H9 (cell line): ENCODE measurements at regions not wholly inside any gene's neighbourhood (a gene's known extent, or its start where the extent isn't known, plus 50 kb on each side); places are given as distances from the start of the nearest gene placed in this dataset.

Experiments
- DNase-seq: peaks from one replicate; pipeline ENCODE4 v3.0.0-alpha.2; 2017
- H2AFZ ChIP-seq: one replicate; pipeline ENCODE4 v1.6.1; 2013; ENCODE audit warnings: mild to moderate bottlenecking, low read length, control low read depth, moderate library complexity
- H2AK5ac ChIP-seq: 2 replicates; pipeline ENCODE4 v1.6.1; 2013; ENCODE audit warnings: low read length, control low read depth, mixed read lengths; ENCODE audit not compliant: insufficient read length
- H2BK120ac ChIP-seq: one replicate; pipeline ENCODE4 v1.6.1; 2013; ENCODE audit warnings: low read depth, mild to moderate bottlenecking, low read length, control low read depth, inconsistent platforms; ENCODE audit not compliant: poor library complexity, severe bottlenecking
- H2BK12ac ChIP-seq: 2 replicates; pipeline ENCODE4 v1.6.1; 2013; ENCODE audit warnings: low read length, control low read depth, mixed read lengths, low read depth; ENCODE audit not compliant: insufficient read length
- H2BK15ac ChIP-seq: 2 replicates; pipeline ENCODE4 v1.6.1; 2013; ENCODE audit warnings: low read depth, low read length, control low read depth
- H2BK20ac ChIP-seq: one replicate; pipeline ENCODE4 v1.6.1; 2013; ENCODE audit warnings: low read depth, mild to moderate bottlenecking, low read length, control low read depth, inconsistent platforms; ENCODE audit not compliant: poor library complexity, severe bottlenecking
- H2BK5ac ChIP-seq: 2 replicates; pipeline ENCODE4 v1.6.1; 2013; ENCODE audit warnings: low read length, control low read depth, mixed read lengths; ENCODE audit not compliant: insufficient read length
- H3K14ac ChIP-seq: 2 replicates; pipeline ENCODE4 v1.6.1; 2013; ENCODE audit warnings: low read length, control low read depth; ENCODE audit not compliant: insufficient read depth
- H3K18ac ChIP-seq: 2 replicates; pipeline ENCODE4 v1.6.1; 2013; ENCODE audit warnings: low read depth, mild to moderate bottlenecking, mixed read lengths, low read length, control low read depth; ENCODE audit not compliant: insufficient read length
- H3K23ac ChIP-seq: 2 replicates; pipeline ENCODE4 v1.6.1; 2013; ENCODE audit warnings: low read length, control low read depth, mixed read lengths, low read depth; ENCODE audit not compliant: insufficient read length
- H3K23me2 ChIP-seq: 2 replicates; pipeline ENCODE4 v1.6.1; 2013; ENCODE audit warnings: low read depth, mild to moderate bottlenecking, mixed read lengths, low read length, control low read depth; ENCODE audit not compliant: insufficient read length, poor library complexity, severe bottlenecking
- H3K27ac ChIP-seq: 2 replicates; pipeline ENCODE4 v1.5.1; 2013; ENCODE audit warnings: low read length, control low read depth, mixed read lengths, low read depth; ENCODE audit not compliant: insufficient read length
- H3K27me3 ChIP-seq: 2 replicates; pipeline ENCODE4 v1.6.1; 2013; ENCODE audit warnings: low read length, control low read depth, inconsistent platforms; ENCODE audit not compliant: insufficient read depth
- H3K4ac ChIP-seq: 2 replicates; pipeline ENCODE4 v1.6.1; 2013; ENCODE audit warnings: low read depth, mild to moderate bottlenecking, control low read depth, inconsistent platforms, low read length, moderate library complexity
- H3K4me1 ChIP-seq: 2 replicates; pipeline ENCODE4 v1.6.1; 2013; ENCODE audit warnings: low read length, control low read depth, inconsistent platforms; ENCODE audit not compliant: insufficient read depth
- H3K4me2 ChIP-seq: 2 replicates; pipeline ENCODE4 v1.6.1; 2013; ENCODE audit warnings: low read length, control low read depth, mixed read lengths; ENCODE audit not compliant: insufficient read length, insufficient read depth
- H3K56ac ChIP-seq: 2 replicates; pipeline ENCODE4 v1.6.1; 2013; ENCODE audit warnings: low read depth, mild to moderate bottlenecking, mixed read lengths, low read length, control low read depth; ENCODE audit not compliant: insufficient read length
- H3K79me1 ChIP-seq: 2 replicates; pipeline ENCODE4 v1.6.1; 2013; ENCODE audit warnings: low read depth, mild to moderate bottlenecking, moderate library complexity, low read length, control low read depth, inconsistent platforms; ENCODE audit not compliant: insufficient read depth, poor library complexity, severe bottlenecking
- H3K79me2 ChIP-seq: 2 replicates; pipeline ENCODE4 v1.6.1; 2013; ENCODE audit warnings: low read length, control low read depth, inconsistent platforms; ENCODE audit not compliant: insufficient read depth
- H3K9ac ChIP-seq: 2 replicates; pipeline ENCODE4 v1.6.1; 2013; ENCODE audit warnings: low read length, control low read depth, mixed read lengths; ENCODE audit not compliant: insufficient read length; ENCODE audit errors: extremely low read depth
- H3K9me3 ChIP-seq: one replicate; pipeline ENCODE4 v1.6.1; 2013; ENCODE audit warnings: low read depth, low read length, inconsistent platforms; ENCODE audit not compliant: control insufficient read depth
- H3T11ph ChIP-seq: one replicate; pipeline ENCODE4 v1.6.1; 2013; ENCODE audit warnings: mild to moderate bottlenecking, low read length, control low read depth, inconsistent platforms
- H4K20me1 ChIP-seq: one replicate; pipeline ENCODE4 v1.6.1; 2013; ENCODE audit not compliant: control insufficient read depth, insufficient read length, insufficient read depth
- H4K5ac ChIP-seq: 2 replicates; pipeline ENCODE4 v1.6.1; 2013; ENCODE audit warnings: low read depth, mild to moderate bottlenecking, mixed read lengths, low read length, control low read depth; ENCODE audit not compliant: insufficient read length
- H4K8ac ChIP-seq: replicated peaks from 2 replicates; pipeline ENCODE4 v1.6.1; 2013; ENCODE audit warnings: low read length, control low read depth, mixed read lengths, low read depth; ENCODE audit not compliant: insufficient read length
- H4K91ac ChIP-seq: 2 replicates; pipeline ENCODE4 v1.6.1; 2013; ENCODE audit warnings: low read depth, mild to moderate bottlenecking, moderate library complexity, mixed read lengths, low read length, control low read depth; ENCODE audit not compliant: insufficient read length
- H3K27ac Mint-ChIP-seq, 3 experiments: 2 replicates in 2 of 3; 3 replicates in 1 of 3; pipeline ENCODE4 v1.8.0; 2020 to 2021; ENCODE audit warnings: mixed read lengths in 3 of 3, mild to moderate bottlenecking in 1 of 3, moderate library complexity in 1 of 3
- H3K27me3 Mint-ChIP-seq: 2 replicates; pipeline ENCODE4 v1.8.0; 2021; ENCODE audit warnings: low read depth, mild to moderate bottlenecking, moderate library complexity, mixed read lengths
- H3K36me3 Mint-ChIP-seq, 3 experiments: 2 replicates in 2 of 3; 3 replicates in 1 of 3; pipeline ENCODE4 v1.8.0; 2020 to 2021; ENCODE audit warnings: low read depth in 3 of 3, mixed read lengths in 3 of 3; ENCODE audit not compliant: insufficient read depth in 1 of 3
- H3K4me1 Mint-ChIP-seq, 2 experiments: 2 replicates each; pipeline ENCODE4 v1.8.0; 2020; ENCODE audit warnings: mixed read lengths in 2 of 2
- H3K4me3 Mint-ChIP-seq, 2 experiments: 2 replicates in 1 of 2; 3 replicates in 1 of 2; pipeline ENCODE4 v1.8.0; 2020 to 2021; ENCODE audit warnings: mild to moderate bottlenecking in 2 of 2, mixed read lengths in 2 of 2, moderate library complexity in 1 of 2
- H3K9me3 Mint-ChIP-seq, 2 experiments: 2 replicates in 1 of 2; 3 replicates in 1 of 2; pipeline ENCODE4 v1.8.0; 2020; ENCODE audit warnings: mild to moderate bottlenecking in 2 of 2, mixed read lengths in 2 of 2, moderate library complexity in 1 of 2
- WGBS: extraction: QIAGEN DNeasy Blood & Tissue Kit; methylation state at CpG from one replicate; pipeline ENCODE4 v1.1.7; 2013; ENCODE audit warnings: missing lambda C conversion rate, low lambda C conversion rate, mixed read lengths; ENCODE audit not compliant: insufficient read length; ENCODE audit errors: extremely low coverage; 5-methylcytosine and 5-hydroxymethylcytosine counted together
- TF ChIP-seq, protein P1 (sequence below): fragments of 200-600 bp; sonication (generic); conservative IDR thresholded peaks from 3 replicates; pipeline ENCODE4 v1.8.0; 2021; ENCODE audit warnings: antibody characterized with exemption, mild to moderate bottlenecking

DNA sequence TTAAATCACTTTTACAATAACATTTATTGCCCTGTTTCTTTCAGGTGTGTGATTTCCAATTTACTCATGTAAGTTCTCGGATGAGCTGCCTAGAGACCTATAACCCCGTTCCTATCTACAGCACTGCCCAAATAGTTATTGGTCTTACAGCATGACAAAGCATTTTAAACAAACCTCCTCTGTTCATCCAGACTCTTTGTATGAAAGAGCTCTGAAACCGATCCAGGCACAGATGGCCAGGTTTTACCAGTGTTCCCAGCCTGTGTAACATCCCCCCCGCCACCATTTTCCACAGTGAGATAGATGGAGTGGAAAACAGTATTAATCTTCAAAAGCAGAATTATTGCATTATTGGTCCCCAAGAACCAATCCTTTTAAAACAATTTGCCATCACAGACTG lies 59.0 kb upstream of the SPTSSB start:
- no peaks in the 10 kb centered on the region for H3K27me3 ChIP-seq
- H2AFZ ChIP-seq, result no peak overlapping the region
- H4K8ac ChIP-seq, result no peak overlapping the region
- TF ChIP-seq, protein P1, sequence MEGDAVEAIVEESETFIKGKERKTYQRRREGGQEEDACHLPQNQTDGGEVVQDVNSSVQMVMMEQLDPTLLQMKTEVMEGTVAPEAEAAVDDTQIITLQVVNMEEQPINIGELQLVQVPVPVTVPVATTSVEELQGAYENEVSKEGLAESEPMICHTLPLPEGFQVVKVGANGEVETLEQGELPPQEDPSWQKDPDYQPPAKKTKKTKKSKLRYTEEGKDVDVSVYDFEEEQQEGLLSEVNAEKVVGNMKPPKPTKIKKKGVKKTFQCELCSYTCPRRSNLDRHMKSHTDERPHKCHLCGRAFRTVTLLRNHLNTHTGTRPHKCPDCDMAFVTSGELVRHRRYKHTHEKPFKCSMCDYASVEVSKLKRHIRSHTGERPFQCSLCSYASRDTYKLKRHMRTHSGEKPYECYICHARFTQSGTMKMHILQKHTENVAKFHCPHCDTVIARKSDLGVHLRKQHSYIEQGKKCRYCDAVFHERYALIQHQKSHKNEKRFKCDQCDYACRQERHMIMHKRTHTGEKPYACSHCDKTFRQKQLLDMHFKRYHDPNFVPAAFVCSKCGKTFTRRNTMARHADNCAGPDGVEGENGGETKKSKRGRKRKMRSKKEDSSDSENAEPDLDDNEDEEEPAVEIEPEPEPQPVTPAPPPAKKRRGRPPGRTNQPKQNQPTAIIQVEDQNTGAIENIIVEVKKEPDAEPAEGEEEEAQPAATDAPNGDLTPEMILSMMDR, result no peak
- Mint-ChIP-seq H3K27me3 (no peaks in the 10 kb centered on the region), H3K4me3 (no peak overlapping the region), H3K9me3 (no peaks in the 10 kb centered on the region), H3K4me1 (peaks cover 15 to 19% of the 10 kb centered on the region in 2 experiments), H3K36me3 (no peaks in the 10 kb centered on the region), H3K27ac (no peak overlapping the region)
- H3K18ac ChIP-seq, result no peak overlapping the region
- H3K4me2 ChIP-seq, result no peak overlapping the region
- no peaks in the 10 kb centered on the region for H3K79me1 ChIP-seq
- H3K4ac ChIP-seq, result no peak overlapping the region
- no peaks in the 10 kb centered on the region for H3K9me3 ChIP-seq
- no peak overlapping the region for H3K9ac ChIP-seq
- no peaks in the 10 kb centered on the region for H3K79me2 ChIP-seq
- H3K27ac ChIP-seq, result no peak overlapping the region
- no peak overlapping the region for H3T11ph ChIP-seq
- no peak overlapping the region for H2BK120ac ChIP-seq
- no peak overlapping the region for H3K56ac ChIP-seq
- WGBS, result no CpG with 5 or more reads among the region's 4 CpGs
- H3K23me2 ChIP-seq, result no peaks in the 10 kb centered on the region
- H2BK12ac ChIP-seq, result no peak overlapping the region
- H4K91ac ChIP-seq, result no peak overlapping the region
- no peak overlapping the region for H3K23ac ChIP-seq
- no peak overlapping the region for H2BK5ac ChIP-seq
- no peak for DNase-seq
- H4K20me1 ChIP-seq, result no peaks in the 10 kb centered on the region
- H3K4me1 ChIP-seq, result peaks cover 4% of the 10 kb centered on the region
- H2BK15ac ChIP-seq, result no peak overlapping the region
- no peak overlapping the region for H2AK5ac ChIP-seq
- H2BK20ac ChIP-seq, result no peak overlapping the region
- H4K5ac ChIP-seq, result no peak overlapping the region
- H3K14ac ChIP-seq, result no peak overlapping the region
